ENCODE measurements at regions not wholly inside any gene's neighbourhood (a gene's known extent, or its start where the extent isn't known, plus 50 kb on each side); places are given as distances from the start of the nearest gene placed in this dataset.

DNA sequence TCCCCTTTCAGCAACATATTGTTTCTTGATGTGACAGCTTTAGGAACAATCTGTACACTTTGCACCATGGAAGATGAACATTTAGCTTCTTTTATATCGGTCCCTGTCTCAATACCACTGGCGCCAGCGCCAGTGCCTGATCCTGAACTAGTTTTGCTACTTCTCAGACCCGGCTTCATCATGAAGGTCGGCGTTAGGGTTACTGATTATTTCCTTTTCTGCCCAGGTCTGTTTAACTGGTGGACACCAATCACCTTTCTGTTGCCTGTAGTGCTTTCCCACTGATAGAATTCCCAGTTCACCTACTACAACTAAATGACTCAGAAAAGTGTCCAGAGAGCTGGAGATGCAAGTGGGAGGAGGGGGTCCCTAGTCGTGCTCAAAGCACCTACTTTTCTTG, 99.5 kb downstream of the MYCN start:
- no peaks in the 10 kb centered on the region for H3K36me3 ChIP-seq

DNA sequence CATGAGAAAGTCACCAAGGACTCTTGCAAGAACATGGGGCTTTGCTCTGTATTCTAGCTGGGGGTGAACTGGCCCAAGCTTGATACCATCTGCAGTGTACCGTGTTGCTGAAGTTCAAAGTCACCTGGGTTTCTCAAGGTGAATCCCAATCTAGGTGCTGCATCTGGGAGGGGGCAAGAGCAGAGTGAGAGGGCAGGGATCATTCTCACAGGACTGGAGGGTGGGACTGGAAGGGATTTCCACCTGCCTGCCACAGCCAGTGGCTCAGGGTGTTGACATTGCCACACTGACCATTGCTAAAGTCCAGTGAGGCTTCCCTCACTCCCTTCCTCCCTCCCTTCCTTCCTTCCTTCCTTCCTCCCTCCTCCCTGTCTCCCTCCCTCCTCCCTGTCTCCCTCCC, 98.7 kb downstream of the MYCN start:
- no peak for DNase-seq (ENCODE audit: extremely low spot score in 2 of 2)
- intact Hi-C loops (cut with DNase I): no loop called here
- Histone ChIP-seq H3K27me3 (no peaks in the 10 kb centered on the region), H3K4me3 (no peak overlapping the region), H3K4me1 (no peaks in the 10 kb centered on the region), H3K36me3 (no peaks in the 10 kb centered on the region), H3K9me3 (no peaks in the 10 kb centered on the region), H3K27ac (no peak overlapping the region)
- TF ChIP-seq POLR2A (IDR thresholded peaks at IDR 0.05) (no peak), POLR2AphosphoS5 (IDR thresholded peaks at IDR 0.05; ENCODE audit: insufficient read depth in 1 of 2, low read depth in 1 of 2) (no peak)
- TF ChIP-seq, protein P1, sequence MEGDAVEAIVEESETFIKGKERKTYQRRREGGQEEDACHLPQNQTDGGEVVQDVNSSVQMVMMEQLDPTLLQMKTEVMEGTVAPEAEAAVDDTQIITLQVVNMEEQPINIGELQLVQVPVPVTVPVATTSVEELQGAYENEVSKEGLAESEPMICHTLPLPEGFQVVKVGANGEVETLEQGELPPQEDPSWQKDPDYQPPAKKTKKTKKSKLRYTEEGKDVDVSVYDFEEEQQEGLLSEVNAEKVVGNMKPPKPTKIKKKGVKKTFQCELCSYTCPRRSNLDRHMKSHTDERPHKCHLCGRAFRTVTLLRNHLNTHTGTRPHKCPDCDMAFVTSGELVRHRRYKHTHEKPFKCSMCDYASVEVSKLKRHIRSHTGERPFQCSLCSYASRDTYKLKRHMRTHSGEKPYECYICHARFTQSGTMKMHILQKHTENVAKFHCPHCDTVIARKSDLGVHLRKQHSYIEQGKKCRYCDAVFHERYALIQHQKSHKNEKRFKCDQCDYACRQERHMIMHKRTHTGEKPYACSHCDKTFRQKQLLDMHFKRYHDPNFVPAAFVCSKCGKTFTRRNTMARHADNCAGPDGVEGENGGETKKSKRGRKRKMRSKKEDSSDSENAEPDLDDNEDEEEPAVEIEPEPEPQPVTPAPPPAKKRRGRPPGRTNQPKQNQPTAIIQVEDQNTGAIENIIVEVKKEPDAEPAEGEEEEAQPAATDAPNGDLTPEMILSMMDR (IDR thresholded peaks at IDR 0.05): no peak

More for the DNA sequence above, 99.5 kb downstream of the MYCN start:
- Histone ChIP-seq H3K4me1 (no peaks in the 10 kb centered on the region), H3K27ac (no peak overlapping the region), H3K9me3 (no peaks in the 10 kb centered on the region), H3K27me3 (no peaks in the 10 kb centered on the region), H3K4me3 (no peak overlapping the region)
- intact Hi-C loops (cut with DNase I): loop anchor here (5.0 kb wide), 1 partner anchor 1272 kb away; no protein-coding TSS in a partner anchor
- TF ChIP-seq POLR2A (IDR thresholded peaks at IDR 0.05): no peak
- TF ChIP-seq, protein P1 (IDR thresholded peaks at IDR 0.05): no peak
- TF ChIP-seq POLR2AphosphoS5 (IDR thresholded peaks at IDR 0.05; ENCODE audit: insufficient read depth in 1 of 2, low read depth in 1 of 2): no peak
- DNase-seq (ENCODE audit: extremely low spot score in 2 of 2): no peak

DNA sequence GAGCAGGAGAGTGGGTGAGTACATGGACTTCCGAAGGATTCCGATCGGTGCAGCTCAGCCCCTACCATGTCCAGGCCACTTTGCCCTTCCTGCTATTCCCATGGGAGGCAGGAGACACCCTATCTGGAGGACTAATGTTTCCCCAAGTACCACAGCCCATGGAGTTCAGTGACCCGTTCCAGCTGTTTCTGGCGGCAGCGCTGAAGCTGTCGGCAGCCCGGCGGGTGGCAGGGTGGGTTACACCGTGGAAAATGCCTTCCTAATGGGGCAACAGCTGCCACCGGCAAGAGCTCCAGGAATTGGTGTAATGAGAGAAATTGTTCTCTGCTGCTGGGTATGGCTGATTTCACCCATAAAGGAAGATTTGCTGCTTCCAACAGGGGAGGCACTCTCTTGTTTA, 98.3 kb downstream of the MYCN start:
- Histone ChIP-seq H3K4me1 (no peaks in the 10 kb centered on the region), H3K36me3 (no peaks in the 10 kb centered on the region), H3K27ac (no peak overlapping the region), H3K27me3 (no peaks in the 10 kb centered on the region), H3K4me3 (no peak overlapping the region), H3K9me3 (no peaks in the 10 kb centered on the region)
- TF ChIP-seq, protein P1 (IDR thresholded peaks at IDR 0.05): no peak
- DNase-seq (ENCODE audit: extremely low spot score in 2 of 2): no peak
- intact Hi-C loops (cut with DNase I): no loop called here

DNA sequence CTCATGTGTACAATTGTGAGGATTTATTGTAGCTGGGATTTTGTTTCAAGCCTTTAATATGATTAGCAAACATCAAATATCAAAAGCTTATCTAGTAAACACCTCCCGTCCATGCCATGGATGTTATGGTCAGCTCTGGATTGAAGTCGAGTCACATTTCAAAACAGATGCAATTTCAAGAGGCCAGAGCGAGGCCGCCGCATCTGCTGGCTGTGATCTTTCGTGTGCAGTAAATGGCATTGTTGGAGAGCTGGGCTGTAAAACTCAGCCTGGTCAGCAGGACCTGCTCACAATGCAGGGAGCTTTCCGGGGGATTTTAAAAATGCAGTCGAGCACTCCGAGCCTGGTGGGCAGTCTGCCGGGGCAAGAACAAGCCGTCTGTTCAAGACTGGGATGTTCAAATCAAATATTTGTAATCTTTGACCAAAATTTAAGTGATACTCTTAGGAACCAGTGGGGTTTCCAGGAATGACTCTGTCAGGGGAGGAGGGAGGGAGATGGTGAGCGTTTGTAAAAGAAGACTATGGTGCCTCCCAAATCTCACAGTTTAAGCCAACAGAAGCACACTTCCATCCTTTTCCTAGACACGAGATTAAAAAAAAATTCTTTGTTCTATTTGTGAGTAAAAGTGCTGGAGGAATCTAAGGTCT, 97.6 kb downstream of the MYCN start:
- TF ChIP-seq, protein P1 (IDR thresholded peaks at IDR 0.05): no peak
- TF ChIP-seq POLR2AphosphoS5 (IDR thresholded peaks at IDR 0.05; ENCODE audit: insufficient read depth in 1 of 2, low read depth in 1 of 2) (no peak), POLR2A (IDR thresholded peaks at IDR 0.05) (no peak)
- intact Hi-C loops (cut with DNase I): no loop called here
- no peaks in the 10 kb centered on the region for H3K9me3 ChIP-seq

DNA sequence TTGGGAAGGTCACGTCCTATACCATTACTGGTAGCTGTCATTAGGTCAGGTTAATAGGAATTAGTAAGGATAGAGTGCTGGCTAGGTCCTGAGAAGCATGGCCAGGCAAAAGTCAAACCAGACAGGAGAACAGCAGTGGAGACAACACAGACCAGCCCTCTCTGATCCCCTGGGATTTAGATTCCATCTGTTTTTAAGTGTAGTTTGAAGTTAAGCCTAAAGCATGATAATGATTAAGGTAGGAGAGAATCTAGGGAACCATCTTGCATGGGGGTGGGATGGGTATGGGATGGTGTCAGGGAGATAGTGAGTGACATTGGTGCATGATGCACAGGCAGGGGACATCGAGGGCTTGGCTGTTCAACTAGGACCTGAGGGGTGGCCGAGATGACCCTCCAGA, 96.6 kb downstream of the MYCN start:
- intact Hi-C loops (cut with DNase I): no loop called here
- Histone ChIP-seq H3K4me3 (no peak overlapping the region), H3K27ac (no peak overlapping the region), H3K4me1 (no peaks in the 10 kb centered on the region), H3K36me3 (no peaks in the 10 kb centered on the region), H3K27me3 (no peaks in the 10 kb centered on the region), H3K9me3 (no peaks in the 10 kb centered on the region)
- no peak for TF ChIP-seq POLR2AphosphoS5 (IDR thresholded peaks at IDR 0.05; ENCODE audit: insufficient read depth in 1 of 2, low read depth in 1 of 2)
- TF ChIP-seq POLR2A (IDR thresholded peaks at IDR 0.05): no peak
- TF ChIP-seq, protein P1 (IDR thresholded peaks at IDR 0.05): no peak
- no peak for DNase-seq (ENCODE audit: extremely low spot score in 2 of 2)

More for the DNA sequence above, 97.6 kb downstream of the MYCN start:
- Histone ChIP-seq H3K27me3 (no peaks in the 10 kb centered on the region), H3K36me3 (no peaks in the 10 kb centered on the region), H3K4me3 (no peak overlapping the region), H3K4me1 (no peaks in the 10 kb centered on the region), H3K27ac (no peak overlapping the region)
- no peak for DNase-seq (ENCODE audit: extremely low spot score in 2 of 2)
